ENCODE measurements at regions not wholly inside any gene's neighbourhood (a gene's known extent, or its start where the extent isn't known, plus 50 kb on each side); places are given as distances from the start of the nearest gene placed in this dataset.
A peak's percentile ranks its signal among the peaks of the same experiment; 100 is the strongest.
"Not testable (repeated sequence)": the region's sequence is repeated elsewhere in the genome, so short reads cannot be mapped to it uniquely, and the experiment has no call there.

- no peak overlapping the region for H3K4me2 ChIP-seq
- no peak for TF ChIP-seq EZH2 (IDR thresholded peaks at IDR 0.05; ENCODE audit: low read depth)
- TF ChIP-seq CTCF (conservative IDR thresholded peaks at IDR 0.05) = no peak
- ChIA-PET CTCF (no interaction called here), POLR2A (ENCODE audit: unreplicated experiment) (no interaction called here)
- no peaks in the 10 kb centered on the region; the same call in 1 of the 2 replicates for H3K4me1 ChIP-seq (replicated peaks; ENCODE audit: insufficient read depth)
- no peak overlapping the region for H3K27ac ChIP-seq
- H3K9me3 ChIP-seq (ENCODE audit: insufficient read depth, low read depth) = no peaks in the 10 kb centered on the region
- no peak overlapping the region for H2AFZ ChIP-seq
- intact Hi-C loops (cut with micrococcal nuclease; ENCODE audit: unreplicated experiment) = no loop called here
- no peaks in the 10 kb centered on the region for H3K36me3 ChIP-seq (ENCODE audit: low read depth)
- no peak for DNase-seq
- H3K27me3 ChIP-seq (ENCODE audit: insufficient read depth, low read depth) = no peaks in the 10 kb centered on the region
- H4K20me1 ChIP-seq (ENCODE audit: insufficient read depth) = no peaks in the 10 kb centered on the region
- no peak overlapping the region for H3K4me3 ChIP-seq
- H3K79me2 ChIP-seq (ENCODE audit: low read depth) = no peaks in the 10 kb centered on the region
- H3K9me2 ChIP-seq (ENCODE audit: insufficient read depth) = no peaks in the 10 kb centered on the region
- H3F3A ChIP-seq (ENCODE audit: insufficient read depth, low read depth) = no peaks in the 10 kb centered on the region
- no TSS peak for BruUV-seq (replicated peaks)
Measured at GRCh38 chr9:78112406-78112805, 80.8 kb upstream of the GNAQ start.

- DNase-seq = no peak
- no peaks in the 10 kb centered on the region for H4K20me1 ChIP-seq (ENCODE audit: insufficient read depth)
- intact Hi-C loops (cut with micrococcal nuclease; ENCODE audit: unreplicated experiment) = no loop called here
- H3K9me2 ChIP-seq (ENCODE audit: insufficient read depth) = no peaks in the 10 kb centered on the region
- no TSS peak for BruUV-seq (replicated peaks)
- no peaks in the 10 kb centered on the region for H3K36me3 ChIP-seq (ENCODE audit: low read depth)
- no peaks in the 10 kb centered on the region for H3K9me3 ChIP-seq (ENCODE audit: insufficient read depth, low read depth)
- no peaks in the 10 kb centered on the region for H3K79me2 ChIP-seq (ENCODE audit: low read depth)
- no peak for TF ChIP-seq CTCF (conservative IDR thresholded peaks at IDR 0.05)
- no peak for TF ChIP-seq EZH2 (IDR thresholded peaks at IDR 0.05; ENCODE audit: low read depth)
- H3K27me3 ChIP-seq (ENCODE audit: insufficient read depth, low read depth) = no peaks in the 10 kb centered on the region
- no peak overlapping the region for H2AFZ ChIP-seq
- H3F3A ChIP-seq (ENCODE audit: insufficient read depth, low read depth) = no peaks in the 10 kb centered on the region
- ChIA-PET POLR2A (ENCODE audit: unreplicated experiment) (interaction anchor here (0.7 kb wide), 1 partner anchor 613 kb away, joined by 6 read pairs; no protein-coding TSS in a partner anchor), CTCF (no interaction called here)
- no peak overlapping the region for H3K27ac ChIP-seq
- H3K4me1 ChIP-seq (replicated peaks; ENCODE audit: insufficient read depth) = no peaks in the 10 kb centered on the region; the same call in 1 of the 2 replicates
- H3K4me3 ChIP-seq = no peak overlapping the region
- H3K4me2 ChIP-seq = no peak overlapping the region
Measured at GRCh38 chr9:78112004-78112403, 80.4 kb upstream of the GNAQ start.

- H3K4me3 ChIP-seq = no peak overlapping the region
- H4K20me1 ChIP-seq (ENCODE audit: insufficient read depth) = no peaks in the 10 kb centered on the region
- TF ChIP-seq EZH2 (IDR thresholded peaks at IDR 0.05; ENCODE audit: low read depth) (no peak), CTCF (conservative IDR thresholded peaks at IDR 0.05) (no peak)
- no peaks in the 10 kb centered on the region for H3K79me2 ChIP-seq (ENCODE audit: low read depth)
- DNase-seq = peak in 1 of 2 experiments; percentile 4
- H3K9me3 ChIP-seq (ENCODE audit: insufficient read depth, low read depth) = no peaks in the 10 kb centered on the region
- H2AFZ ChIP-seq = no peak overlapping the region
- no peaks in the 10 kb centered on the region; the same call in 1 of the 2 replicates for H3K4me1 ChIP-seq (replicated peaks; ENCODE audit: insufficient read depth)
- no peak overlapping the region for H3K4me2 ChIP-seq
- no peaks in the 10 kb centered on the region for H3K9me2 ChIP-seq (ENCODE audit: insufficient read depth)
- no peaks in the 10 kb centered on the region for H3K36me3 ChIP-seq (ENCODE audit: low read depth)
- H3F3A ChIP-seq (ENCODE audit: insufficient read depth, low read depth) = no peaks in the 10 kb centered on the region
- intact Hi-C loops (cut with micrococcal nuclease; ENCODE audit: unreplicated experiment) = no loop called here
- H3K27me3 ChIP-seq (ENCODE audit: insufficient read depth, low read depth) = no peaks in the 10 kb centered on the region
- H3K27ac ChIP-seq = no peak overlapping the region
- POLR2A ChIA-PET (ENCODE audit: unreplicated experiment) = interaction anchor here (0.7 kb wide), 2 partner anchors 57 to 318 kb away, joined by 6 to 8 read pairs; no protein-coding TSS in a partner anchor
- CTCF ChIA-PET = no interaction called here
- BruUV-seq (replicated peaks) = no TSS peak
Measured at GRCh38 chr9:78109075-78109474, 77.5 kb upstream of the GNAQ start.

- H3K79me2 ChIP-seq (ENCODE audit: low read depth); H3K9me3 ChIP-seq (ENCODE audit: insufficient read depth, low read depth); H3K4me1 ChIP-seq (replicated peaks; ENCODE audit: insufficient read depth); H3K4me2 ChIP-seq; H4K20me1 ChIP-seq (ENCODE audit: insufficient read depth); H3K27me3 ChIP-seq (ENCODE audit: insufficient read depth, low read depth); POLR2A ChIA-PET (ENCODE audit: unreplicated experiment); intact Hi-C loops (cut with micrococcal nuclease; ENCODE audit: unreplicated experiment); BruUV-seq (replicated peaks); CTCF ChIA-PET; H3K4me3 ChIP-seq; H2AFZ ChIP-seq; H3F3A ChIP-seq (ENCODE audit: insufficient read depth, low read depth); H3K27ac ChIP-seq; H3K36me3 ChIP-seq (ENCODE audit: low read depth); H3K9me2 ChIP-seq (ENCODE audit: insufficient read depth): not testable (repeated sequence)
- DNase-seq = peak in 1 of 2 experiments; percentile 25
Measured at GRCh38 chr9:78106586-78106985, 75.0 kb upstream of the GNAQ start.
